Astrocyte of the cerebellum (primary cell): ENCODE measurements at regions not wholly inside any gene's neighbourhood (a gene's known extent, or its start where the extent isn't known, plus 50 kb on each side); places are given as distances from the start of the nearest gene placed in this dataset.

ENCODE experiments used
- DNase-seq: peaks from one replicate; pipeline ENCODE4 v3.0.0-alpha.2; 2011; ENCODE audit warnings: low read depth
- H3K4me3 ChIP-seq: 2 replicates; pipeline ENCODE4 v1.5.1; 2011; ENCODE audit warnings: mild to moderate bottlenecking, low read depth, low read length, moderate library complexity
- in situ Hi-C: cut with HindIII; loops from 2 replicates; pipeline ENCODE4 v1.10.0; 2017; ENCODE audit warnings: low sequenced_read_pairs
- TF ChIP-seq, protein P1 (sequence below): IDR thresholded peaks from 2 replicates; pipeline ENCODE4 v1.5.1; 2012; ENCODE audit warnings: low read length, low read depth, moderate library complexity, mild to moderate bottlenecking; ENCODE audit errors: missing control alignments

- in situ Hi-C loops, result no loop called here
- DNase-seq, result no peak
- H3K4me3 ChIP-seq, result no peak overlapping the region
- TF ChIP-seq, protein P1, sequence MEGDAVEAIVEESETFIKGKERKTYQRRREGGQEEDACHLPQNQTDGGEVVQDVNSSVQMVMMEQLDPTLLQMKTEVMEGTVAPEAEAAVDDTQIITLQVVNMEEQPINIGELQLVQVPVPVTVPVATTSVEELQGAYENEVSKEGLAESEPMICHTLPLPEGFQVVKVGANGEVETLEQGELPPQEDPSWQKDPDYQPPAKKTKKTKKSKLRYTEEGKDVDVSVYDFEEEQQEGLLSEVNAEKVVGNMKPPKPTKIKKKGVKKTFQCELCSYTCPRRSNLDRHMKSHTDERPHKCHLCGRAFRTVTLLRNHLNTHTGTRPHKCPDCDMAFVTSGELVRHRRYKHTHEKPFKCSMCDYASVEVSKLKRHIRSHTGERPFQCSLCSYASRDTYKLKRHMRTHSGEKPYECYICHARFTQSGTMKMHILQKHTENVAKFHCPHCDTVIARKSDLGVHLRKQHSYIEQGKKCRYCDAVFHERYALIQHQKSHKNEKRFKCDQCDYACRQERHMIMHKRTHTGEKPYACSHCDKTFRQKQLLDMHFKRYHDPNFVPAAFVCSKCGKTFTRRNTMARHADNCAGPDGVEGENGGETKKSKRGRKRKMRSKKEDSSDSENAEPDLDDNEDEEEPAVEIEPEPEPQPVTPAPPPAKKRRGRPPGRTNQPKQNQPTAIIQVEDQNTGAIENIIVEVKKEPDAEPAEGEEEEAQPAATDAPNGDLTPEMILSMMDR, result no peak
These were observed 262.9 kb upstream of the GATB start for GRCh38 chr4:152023674-152024073.

DNA sequence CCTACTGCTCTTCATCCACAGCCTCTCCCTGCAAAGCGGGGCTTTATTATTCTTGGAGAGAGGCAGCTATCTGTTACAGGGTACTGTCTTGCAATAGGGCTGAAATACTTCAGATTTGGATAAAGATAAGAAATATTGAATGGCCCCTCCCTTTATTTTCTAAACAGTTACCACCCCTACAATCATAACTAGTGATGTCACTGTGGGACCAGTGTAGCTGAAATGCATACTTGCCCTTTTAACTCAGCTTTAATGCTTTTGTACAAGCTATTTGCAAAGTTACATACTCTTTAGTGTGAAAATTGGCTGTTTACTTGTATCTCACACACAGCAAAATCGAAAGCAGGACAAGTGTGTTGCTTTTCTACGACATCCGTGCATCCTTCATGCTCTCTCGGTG lies 261.7 kb upstream of the GATB start:
- TF ChIP-seq, protein P1, result no peak
- no peak overlapping the region for H3K4me3 ChIP-seq
- no peak for DNase-seq
- in situ Hi-C loops, result no loop called here

DNA sequence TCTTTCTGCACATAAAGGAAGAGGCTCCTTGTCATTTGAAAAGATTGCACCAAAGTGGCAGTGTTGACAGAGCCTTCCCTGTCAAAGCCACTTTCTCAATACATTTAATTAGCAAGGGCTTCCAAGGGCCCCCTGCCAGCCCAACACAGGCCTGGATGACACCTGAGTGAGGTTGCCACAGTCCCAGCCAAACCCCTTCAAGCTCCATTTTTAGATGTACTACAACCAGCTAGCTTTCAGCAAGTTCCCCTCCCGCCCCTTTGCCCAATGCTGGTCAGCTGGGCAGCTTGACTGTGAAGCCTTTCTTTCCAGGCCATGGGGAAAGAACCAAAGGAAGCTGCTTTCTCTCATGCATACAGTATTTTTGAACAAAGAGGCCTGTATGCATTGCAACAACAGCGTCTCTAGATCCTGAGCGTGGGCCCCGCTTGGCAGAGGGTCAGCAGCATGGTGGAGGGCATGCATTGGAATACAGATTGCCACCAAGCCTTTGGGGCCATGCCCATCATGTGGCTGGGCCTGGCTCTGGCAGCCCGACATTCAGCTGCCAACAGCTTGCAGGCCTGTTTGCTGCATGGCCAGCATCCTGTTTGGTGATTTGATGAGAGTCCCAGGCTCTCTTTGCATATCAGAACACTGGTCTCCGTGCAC lies 261.1 kb upstream of the GATB start:
- TF ChIP-seq, protein P1, result no peak
- no peak overlapping the region for H3K4me3 ChIP-seq
- DNase-seq, result no peak
- in situ Hi-C loops, result no loop called here

DNA sequence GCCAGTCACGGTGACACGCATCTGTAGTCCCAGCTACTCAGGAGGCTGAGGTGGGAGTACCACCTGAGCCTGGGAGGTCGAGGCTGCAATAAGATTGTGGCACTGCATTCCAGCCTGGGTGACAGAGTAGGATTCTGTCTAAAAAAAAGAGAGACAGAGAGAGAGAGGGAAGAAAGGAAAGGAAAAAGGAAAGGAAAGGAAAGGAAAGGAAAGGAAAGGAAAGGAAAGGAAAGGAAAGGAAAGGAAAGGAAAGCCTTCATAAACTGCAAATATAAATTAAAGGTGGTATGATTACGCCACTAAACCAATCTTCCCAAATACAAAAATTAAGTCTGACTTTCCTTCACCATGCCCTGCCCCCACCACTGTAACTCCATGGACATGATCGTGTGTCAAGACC lies 259.3 kb upstream of the GATB start:
- TF ChIP-seq, protein P1, result no peak
- H3K4me3 ChIP-seq, result no peak overlapping the region
- no peak for DNase-seq
- in situ Hi-C loops, result no loop called here

- in situ Hi-C loops, result no loop called here
- no peak for DNase-seq
- no peak overlapping the region for H3K4me3 ChIP-seq
- TF ChIP-seq, protein P1, result no peak
These were observed 255.5 kb upstream of the GATB start for GRCh38 chr4:152016303-152016620.

- no peak for DNase-seq
- no peak overlapping the region for H3K4me3 ChIP-seq
- in situ Hi-C loops, result no loop called here
- TF ChIP-seq, protein P1, result no peak
These were observed 254.9 kb upstream of the GATB start for GRCh38 chr4:152015597-152016302.
